ENCODE measurements at regions not wholly inside any gene's neighbourhood (a gene's known extent, or its start where the extent isn't known, plus 50 kb on each side); places are given as distances from the start of the nearest gene placed in this dataset.

DNA sequence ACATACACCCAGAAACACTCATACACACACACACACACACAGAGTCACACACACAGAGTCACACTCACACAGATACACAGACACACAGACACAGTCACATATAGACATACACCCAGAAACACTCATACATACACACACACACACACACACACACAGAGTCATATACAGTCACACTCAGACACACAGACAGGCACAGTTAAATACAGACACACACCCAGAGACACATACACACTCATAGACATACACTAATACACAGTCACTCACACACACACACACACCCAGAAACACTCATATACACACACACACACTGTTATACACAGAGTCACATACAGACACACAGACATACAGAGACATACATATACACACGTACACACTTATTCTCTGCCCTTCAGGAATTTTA lies 250.9 kb downstream of the QKI start:
- TF ChIP-seq, protein P1, sequence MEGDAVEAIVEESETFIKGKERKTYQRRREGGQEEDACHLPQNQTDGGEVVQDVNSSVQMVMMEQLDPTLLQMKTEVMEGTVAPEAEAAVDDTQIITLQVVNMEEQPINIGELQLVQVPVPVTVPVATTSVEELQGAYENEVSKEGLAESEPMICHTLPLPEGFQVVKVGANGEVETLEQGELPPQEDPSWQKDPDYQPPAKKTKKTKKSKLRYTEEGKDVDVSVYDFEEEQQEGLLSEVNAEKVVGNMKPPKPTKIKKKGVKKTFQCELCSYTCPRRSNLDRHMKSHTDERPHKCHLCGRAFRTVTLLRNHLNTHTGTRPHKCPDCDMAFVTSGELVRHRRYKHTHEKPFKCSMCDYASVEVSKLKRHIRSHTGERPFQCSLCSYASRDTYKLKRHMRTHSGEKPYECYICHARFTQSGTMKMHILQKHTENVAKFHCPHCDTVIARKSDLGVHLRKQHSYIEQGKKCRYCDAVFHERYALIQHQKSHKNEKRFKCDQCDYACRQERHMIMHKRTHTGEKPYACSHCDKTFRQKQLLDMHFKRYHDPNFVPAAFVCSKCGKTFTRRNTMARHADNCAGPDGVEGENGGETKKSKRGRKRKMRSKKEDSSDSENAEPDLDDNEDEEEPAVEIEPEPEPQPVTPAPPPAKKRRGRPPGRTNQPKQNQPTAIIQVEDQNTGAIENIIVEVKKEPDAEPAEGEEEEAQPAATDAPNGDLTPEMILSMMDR (IDR thresholded peaks at IDR 0.05): no peak
- H3K27ac ChIP-seq: no peak overlapping the region
- H3K4me3 ChIP-seq: no peak overlapping the region
- no peak for DNase-seq (ENCODE audit: low spot score)

DNA sequence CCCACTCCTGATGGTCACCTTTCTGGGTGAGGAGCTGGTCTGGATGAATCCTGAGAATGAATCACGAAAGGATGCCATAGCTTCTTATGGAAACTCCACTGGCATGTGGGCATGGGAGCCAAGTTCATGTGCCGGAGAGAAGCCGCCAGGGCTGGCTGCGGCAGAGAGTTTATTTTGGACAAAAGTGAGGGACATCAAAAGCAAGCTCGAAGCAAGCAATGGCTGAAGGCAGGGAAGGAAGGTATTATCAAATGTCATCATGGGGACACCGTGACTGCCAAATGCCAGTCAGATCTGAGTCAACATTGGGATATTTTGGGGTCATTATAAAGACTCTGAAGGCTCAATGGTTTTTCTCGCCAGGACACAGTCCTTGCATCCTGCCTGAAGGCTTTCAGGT lies 249.1 kb downstream of the QKI start:
- Histone ChIP-seq H3K4me3 (no peak overlapping the region), H3K27ac (no peak overlapping the region)
- DNase-seq (ENCODE audit: low spot score): no peak
- TF ChIP-seq, protein P1 (IDR thresholded peaks at IDR 0.05): no peak

GRCh38 chr6:163662604-163663225 lies 248.2 kb downstream of the QKI start:
- no peak overlapping the region for H3K27ac ChIP-seq
- no peak overlapping the region for H3K4me3 ChIP-seq
- no peak for DNase-seq (ENCODE audit: low spot score)
- TF ChIP-seq, protein P1 (IDR thresholded peaks at IDR 0.05): no peak

- Histone ChIP-seq H3K4me3 (no peak overlapping the region), H3K27ac (no peak overlapping the region)
- TF ChIP-seq, protein P1 (IDR thresholded peaks at IDR 0.05): no peak
- no peak for DNase-seq (ENCODE audit: low spot score)
Measured at GRCh38 chr6:163661272-163661671, 246.8 kb downstream of the QKI start.

- Histone ChIP-seq H3K4me3 (no peak overlapping the region), H3K27ac (no peak overlapping the region)
- no peak for DNase-seq (ENCODE audit: low spot score)
- TF ChIP-seq, protein P1 (IDR thresholded peaks at IDR 0.05): no peak
Measured at GRCh38 chr6:163659803-163660202, 245.3 kb downstream of the QKI start.

- TF ChIP-seq, protein P1 (IDR thresholded peaks at IDR 0.05): no peak
- no peak overlapping the region for H3K4me3 ChIP-seq
- DNase-seq (ENCODE audit: low spot score): no peak
- H3K27ac ChIP-seq: no peak overlapping the region
Measured at GRCh38 chr6:163655217-163656121, 241.0 kb downstream of the QKI start.
